Vagina (tissue), 2 donors: ENCODE measurements at regions not wholly inside any gene's neighbourhood (a gene's known extent, or its start where the extent isn't known, plus 50 kb on each side); places are given as distances from the start of the nearest gene placed in this dataset.
"Not testable (repeated sequence)": the region's sequence is repeated elsewhere in the genome, so short reads cannot be mapped to it uniquely, and the experiment has no call there.

ENCODE experiments used
- DNase-seq, 2 donors: peaks; one replicate each; pipeline ENCODE4 v3.0.0-alpha.2; 2017; ENCODE audit errors: extremely low spot score in 2 of 2
- H3K27ac ChIP-seq: fragments of 200-600 bp; sonication (generic); one replicate; pipeline ENCODE4 v1.5.1; 2019
- H3K27me3 ChIP-seq: fragments of 200-600 bp; sonication (generic); one replicate; pipeline ENCODE4 v1.5.1; 2019
- H3K36me3 ChIP-seq, 2 donors: fragments of 200-600 bp; sonication (generic); one replicate each; pipeline ENCODE4 v1.5.1; 2017 to 2019
- H3K4me1 ChIP-seq: fragments of 200-600 bp; sonication (generic); one replicate; pipeline ENCODE4 v1.5.1; 2019
- H3K4me3 ChIP-seq, 2 donors: fragments of 200-600 bp; sonication (generic); 1 replicate in 1 of 2; 2 replicates in 1 of 2; pipeline ENCODE4 v1.5.1; 2016 to 2019
- H3K9me3 ChIP-seq: fragments of 200-600 bp; sonication (generic); one replicate; pipeline ENCODE4 v1.5.1; 2019
- POLR2A ChIP-seq, 2 donors: fragments of 450-650 bp; IDR thresholded peaks; one replicate each; pipeline ENCODE4 v1.6.1; 2017; ENCODE audit warnings: antibody characterized with exemption in 2 of 2, mild to moderate bottlenecking in 2 of 2, moderate library complexity in 2 of 2
- POLR2AphosphoS5 ChIP-seq, 2 donors: sonication (generic); formaldehyde crosslinking; IDR thresholded peaks; one replicate each; pipeline ENCODE4 v1.9.0; 2017; ENCODE audit warnings: antibody characterized with exemption in 2 of 2, mild to moderate bottlenecking in 2 of 2, low read depth in 1 of 2; ENCODE audit not compliant: insufficient read depth in 1 of 2
- intact Hi-C: fragments of 100-400 bp; cut with DNase I; formaldehyde crosslinking; loops from one replicate; pipeline ENCODE4 v1.15.1; 2023
- TF ChIP-seq, protein P1 (sequence below), 3 experiments: fragments of 450-650 bp in 2 of 3; fragments of 200-600 bp in 1 of 3; sonication (generic) in 1 of 3; IDR thresholded peaks; one replicate each; pipeline ENCODE4 v1.5.1; 2017 to 2019; ENCODE audit warnings: antibody characterized with exemption in 3 of 3, mild to moderate bottlenecking in 2 of 3, moderate library complexity in 2 of 3

GRCh38 chr3:5918626-5919025, 731.1 kb downstream of the EDEM1 start:
- intact Hi-C loops = no loop called here
- Histone ChIP-seq H3K27ac (no peak overlapping the region), H3K36me3 (no peaks in the 10 kb centered on the region), H3K9me3 (no peaks in the 10 kb centered on the region), H3K4me1 (no peaks in the 10 kb centered on the region), H3K27me3 (no peaks in the 10 kb centered on the region), H3K4me3 (no peak overlapping the region)
- no peak for DNase-seq
- no peak for TF ChIP-seq POLR2AphosphoS5 (IDR thresholded peaks at IDR 0.05; ENCODE audit: insufficient read depth in 1 of 2, low read depth in 1 of 2)
- no peak for TF ChIP-seq POLR2A (IDR thresholded peaks at IDR 0.05)
- TF ChIP-seq, protein P1, sequence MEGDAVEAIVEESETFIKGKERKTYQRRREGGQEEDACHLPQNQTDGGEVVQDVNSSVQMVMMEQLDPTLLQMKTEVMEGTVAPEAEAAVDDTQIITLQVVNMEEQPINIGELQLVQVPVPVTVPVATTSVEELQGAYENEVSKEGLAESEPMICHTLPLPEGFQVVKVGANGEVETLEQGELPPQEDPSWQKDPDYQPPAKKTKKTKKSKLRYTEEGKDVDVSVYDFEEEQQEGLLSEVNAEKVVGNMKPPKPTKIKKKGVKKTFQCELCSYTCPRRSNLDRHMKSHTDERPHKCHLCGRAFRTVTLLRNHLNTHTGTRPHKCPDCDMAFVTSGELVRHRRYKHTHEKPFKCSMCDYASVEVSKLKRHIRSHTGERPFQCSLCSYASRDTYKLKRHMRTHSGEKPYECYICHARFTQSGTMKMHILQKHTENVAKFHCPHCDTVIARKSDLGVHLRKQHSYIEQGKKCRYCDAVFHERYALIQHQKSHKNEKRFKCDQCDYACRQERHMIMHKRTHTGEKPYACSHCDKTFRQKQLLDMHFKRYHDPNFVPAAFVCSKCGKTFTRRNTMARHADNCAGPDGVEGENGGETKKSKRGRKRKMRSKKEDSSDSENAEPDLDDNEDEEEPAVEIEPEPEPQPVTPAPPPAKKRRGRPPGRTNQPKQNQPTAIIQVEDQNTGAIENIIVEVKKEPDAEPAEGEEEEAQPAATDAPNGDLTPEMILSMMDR (IDR thresholded peaks at IDR 0.05) = no peak

DNA sequence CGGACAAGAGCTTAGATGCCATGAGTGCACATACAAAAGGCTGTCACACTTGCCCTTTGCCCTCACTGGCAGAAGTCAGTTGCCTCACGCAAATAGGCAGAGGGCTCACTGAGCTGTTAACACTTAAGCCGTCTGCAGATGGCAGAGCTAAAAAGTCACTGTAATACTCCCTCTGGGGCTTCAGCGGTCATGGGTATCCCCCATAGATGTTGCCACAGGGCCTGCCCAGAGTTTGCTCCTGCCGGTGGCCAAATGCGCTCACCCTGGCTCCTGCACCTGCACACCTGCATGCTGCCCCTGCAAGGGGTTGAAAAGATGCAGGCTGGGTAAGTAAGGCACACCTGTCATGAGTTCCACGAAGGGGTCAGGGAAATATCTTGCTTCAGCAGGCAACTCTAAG, 741.5 kb downstream of the EDEM1 start:
- Histone ChIP-seq H3K27ac (no peak overlapping the region), H3K36me3 (no peaks in the 10 kb centered on the region), H3K4me3 (no peak overlapping the region), H3K4me1 (no peaks in the 10 kb centered on the region), H3K9me3 (no peaks in the 10 kb centered on the region), H3K27me3 (no peaks in the 10 kb centered on the region)
- TF ChIP-seq, protein P1 (IDR thresholded peaks at IDR 0.05) = no peak
- no peak for TF ChIP-seq POLR2A (IDR thresholded peaks at IDR 0.05)
- TF ChIP-seq POLR2AphosphoS5 (IDR thresholded peaks at IDR 0.05; ENCODE audit: insufficient read depth in 1 of 2, low read depth in 1 of 2) = no peak
- DNase-seq = no peak
- intact Hi-C loops = no loop called here

GRCh38 chr3:5944061-5944460, 756.6 kb downstream of the EDEM1 start:
- intact Hi-C loops, H3K27me3 ChIP-seq: not testable (repeated sequence)

DNA sequence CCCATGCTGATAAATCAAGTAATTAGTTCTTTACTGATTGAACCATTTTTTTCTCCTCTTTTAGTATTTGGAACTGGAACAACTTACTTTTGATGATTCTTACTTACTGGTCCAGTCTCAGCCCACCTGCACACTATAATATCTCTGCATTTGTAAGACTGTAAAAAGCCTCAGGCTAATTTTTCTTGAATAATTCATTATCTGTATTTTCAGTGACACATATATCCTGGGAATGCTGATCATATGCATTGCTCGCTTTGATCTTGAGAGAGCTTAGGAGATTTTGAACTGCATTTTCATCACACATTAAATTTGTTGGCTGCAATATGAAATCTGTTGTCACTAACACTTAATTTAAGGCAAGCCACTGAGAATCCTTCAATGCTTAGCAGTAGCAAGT, 760.6 kb downstream of the EDEM1 start:
- TF ChIP-seq, protein P1 (IDR thresholded peaks at IDR 0.05) = no peak
- no peak for TF ChIP-seq POLR2AphosphoS5 (IDR thresholded peaks at IDR 0.05; ENCODE audit: insufficient read depth in 1 of 2, low read depth in 1 of 2)
- no peak for TF ChIP-seq POLR2A (IDR thresholded peaks at IDR 0.05)
- Histone ChIP-seq H3K4me1 (no peaks in the 10 kb centered on the region), H3K36me3 (no peaks in the 10 kb centered on the region), H3K4me3 (no peak overlapping the region), H3K9me3 (no peaks in the 10 kb centered on the region), H3K27ac (no peak overlapping the region), H3K27me3 (no peaks in the 10 kb centered on the region)
- no peak for DNase-seq
- intact Hi-C loops = no loop called here

More at GRCh38 chr3:5944061-5944460, 756.6 kb downstream of the EDEM1 start:
- DNase-seq, H3K27ac ChIP-seq, H3K9me3 ChIP-seq, H3K36me3 ChIP-seq, H3K4me1 ChIP-seq, H3K4me3 ChIP-seq: not testable (repeated sequence)

- DNase-seq = no peak
- no peaks in the 10 kb centered on the region for H3K36me3 ChIP-seq
- intact Hi-C loops = no loop called here
- TF ChIP-seq POLR2A (IDR thresholded peaks at IDR 0.05) = no peak
- no peak for TF ChIP-seq POLR2AphosphoS5 (IDR thresholded peaks at IDR 0.05; ENCODE audit: insufficient read depth in 1 of 2, low read depth in 1 of 2)
- TF ChIP-seq, protein P1 (IDR thresholded peaks at IDR 0.05) = no peak
- H3K27ac ChIP-seq = no peak overlapping the region
- no peaks in the 10 kb centered on the region for H3K4me1 ChIP-seq
- H3K9me3 ChIP-seq = no peaks in the 10 kb centered on the region
- H3K4me3 ChIP-seq = no peak overlapping the region
- H3K27me3 ChIP-seq = no peaks in the 10 kb centered on the region
Measured at GRCh38 chr3:5951026-5951425, 763.5 kb downstream of the EDEM1 start.

DNA sequence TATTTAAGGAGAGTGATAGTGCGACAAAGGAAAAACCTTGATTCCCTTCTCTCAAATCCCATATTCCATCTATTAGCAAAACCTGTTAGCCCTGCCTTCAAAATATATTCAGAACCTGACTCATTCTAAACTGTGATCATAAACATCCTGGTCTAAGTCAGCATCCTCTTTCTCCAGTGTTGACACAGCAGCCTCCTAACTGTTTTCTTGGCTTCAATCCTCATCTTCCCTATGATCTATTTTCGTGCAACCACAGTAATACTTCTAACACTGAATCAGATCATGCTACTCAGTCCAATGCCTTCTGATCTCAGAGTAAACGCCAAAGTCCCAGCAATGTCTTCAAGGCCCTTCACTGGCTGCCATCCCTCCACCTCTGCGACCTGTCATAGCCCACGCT, 785.1 kb downstream of the EDEM1 start:
- intact Hi-C loops = no loop called here
- Histone ChIP-seq H3K4me3 (no peak overlapping the region), H3K27me3 (no peaks in the 10 kb centered on the region), H3K27ac (no peak overlapping the region), H3K36me3 (no peaks in the 10 kb centered on the region), H3K4me1 (no peaks in the 10 kb centered on the region), H3K9me3 (no peaks in the 10 kb centered on the region)
- DNase-seq = no peak
- no peak for TF ChIP-seq POLR2A (IDR thresholded peaks at IDR 0.05)
- no peak for TF ChIP-seq POLR2AphosphoS5 (IDR thresholded peaks at IDR 0.05; ENCODE audit: insufficient read depth in 1 of 2, low read depth in 1 of 2)
- TF ChIP-seq, protein P1 (IDR thresholded peaks at IDR 0.05) = no peak
